NCI-H128 (cell line): ENCODE measurements at regions not wholly inside any gene's neighbourhood (a gene's known extent, or its start where the extent isn't known, plus 50 kb on each side); places are given as distances from the start of the nearest gene placed in this dataset.

Experiments
- DNase-seq: peaks from one replicate; lab custom pipeline; 2025; ENCODE audit not compliant: unreplicated experiment; lab: John Stamatoyannopoulos, UW

- DNase-seq: no peak
Observed at GRCh38 chr12:97173688-97174410, 266.8 kb downstream of the NEDD1 start.

- no peak for DNase-seq
Observed at GRCh38 chr12:97177481-97177880, 270.4 kb downstream of the NEDD1 start.

- no peak for DNase-seq
Observed at GRCh38 chr12:97181571-97182265, 274.7 kb downstream of the NEDD1 start.

GRCh38 chr12:97182769-97183168 is 275.7 kb downstream of the NEDD1 start:
- DNase-seq: no peak

- DNase-seq: no peak
Observed at GRCh38 chr12:97184127-97184773, 277.2 kb downstream of the NEDD1 start.

- DNase-seq: no peak
Observed at GRCh38 chr12:97185567-97185966, 277.0 kb upstream of the RMST start.

GRCh38 chr12:97194546-97194945 is 268.1 kb upstream of the RMST start:
- no peak for DNase-seq

GRCh38 chr12:97200181-97200580 is 262.4 kb upstream of the RMST start:
- no peak for DNase-seq

- no peak for DNase-seq
Observed at GRCh38 chr12:97203408-97203807, 259.2 kb upstream of the RMST start.

- no peak for DNase-seq
Observed at GRCh38 chr12:97209997-97210396, 252.6 kb upstream of the RMST start.

GRCh38 chr12:97211416-97211930 is 251.1 kb upstream of the RMST start:
- no peak for DNase-seq

GRCh38 chr12:97216848-97217247 is 245.8 kb upstream of the RMST start:
- DNase-seq: no peak

GRCh38 chr12:97222391-97222790 is 240.2 kb upstream of the RMST start:
- no peak for DNase-seq

GRCh38 chr12:97223419-97223818 is 239.2 kb upstream of the RMST start:
- no peak for DNase-seq

- DNase-seq: peak; percentile 91
Observed at GRCh38 chr12:97229004-97229403, 233.6 kb upstream of the RMST start.

- no peak for DNase-seq
Observed at GRCh38 chr12:97235102-97235501, 227.5 kb upstream of the RMST start.

GRCh38 chr12:97246368-97246767 is 216.2 kb upstream of the RMST start:
- DNase-seq: no peak

- no peak for DNase-seq
Observed at GRCh38 chr12:97250483-97250882, 212.1 kb upstream of the RMST start.

- DNase-seq: no peak
Observed at GRCh38 chr12:97257726-97258125, 204.9 kb upstream of the RMST start.

- no peak for DNase-seq
Observed at GRCh38 chr12:97259098-97259497, 203.5 kb upstream of the RMST start.

GRCh38 chr12:97260786-97261185 is 201.8 kb upstream of the RMST start:
- DNase-seq: peak; percentile 35

- DNase-seq: no peak
Observed at GRCh38 chr12:97267166-97267565, 195.4 kb upstream of the RMST start.
